Mesenchymal stem cell (in vitro differentiated cells and primary cell): ENCODE measurements at regions not wholly inside any gene's neighbourhood (a gene's known extent, or its start where the extent isn't known, plus 50 kb on each side); places are given as distances from the start of the nearest gene placed in this dataset.

Source experiments
- DNase-seq: peaks from one replicate; pipeline ENCODE4 v3.0.0-alpha.2; 2013
- H2AFZ ChIP-seq: one replicate; pipeline ENCODE4 v1.6.1; 2013; ENCODE audit warnings: low read depth, mild to moderate bottlenecking, control low read depth, inconsistent platforms, low read length, moderate library complexity
- H2AK5ac ChIP-seq: 2 replicates; pipeline ENCODE4 v1.6.1; 2013; ENCODE audit warnings: low read length, moderate library complexity, mild to moderate bottlenecking, inconsistent platforms; ENCODE audit not compliant: severe bottlenecking
- H2BK120ac ChIP-seq: one replicate; pipeline ENCODE4 v1.6.1; 2013; ENCODE audit warnings: low read depth, mild to moderate bottlenecking, inconsistent platforms, low read length, moderate library complexity
- H2BK12ac ChIP-seq, 2 experiments: one replicate each; pipeline ENCODE4 v1.6.1; 2013; ENCODE audit warnings: inconsistent platforms in 2 of 2, low read length in 2 of 2, mild to moderate bottlenecking in 2 of 2, moderate library complexity in 2 of 2, control low read depth in 1 of 2
- H2BK15ac ChIP-seq: one replicate; pipeline ENCODE4 v1.6.1; 2013; ENCODE audit warnings: mild to moderate bottlenecking, low read depth, inconsistent platforms; ENCODE audit not compliant: poor library complexity, severe bottlenecking
- H2BK5ac ChIP-seq: 2 replicates; pipeline ENCODE4 v1.6.1; 2013; ENCODE audit warnings: low read depth, mild to moderate bottlenecking, low read length, control low read depth, inconsistent platforms; ENCODE audit not compliant: poor library complexity, severe bottlenecking
- H3K14ac ChIP-seq, 2 experiments: one replicate each; pipeline ENCODE4 v1.6.1; 2013; ENCODE audit warnings: inconsistent platforms in 2 of 2, low read length in 2 of 2, control low read depth in 1 of 2, mild to moderate bottlenecking in 1 of 2, moderate library complexity in 1 of 2
- H3K18ac ChIP-seq, 2 experiments: one replicate each; pipeline ENCODE4 v1.6.1; 2013; ENCODE audit warnings: inconsistent platforms in 2 of 2, low read length in 2 of 2, control low read depth in 1 of 2, low read depth in 1 of 2, mild to moderate bottlenecking in 1 of 2
- H3K23ac ChIP-seq, 2 experiments: one replicate each; pipeline ENCODE4 v1.6.1; 2013; ENCODE audit warnings: inconsistent platforms in 2 of 2, low read length in 2 of 2, mild to moderate bottlenecking in 2 of 2, moderate library complexity in 2 of 2, control low read depth in 1 of 2
- H3K27ac ChIP-seq: 2 replicates; pipeline ENCODE4 v1.5.1; 2013; ENCODE audit warnings: mild to moderate bottlenecking, moderate library complexity, low read length, control low read depth, inconsistent platforms; ENCODE audit not compliant: poor library complexity, severe bottlenecking
- H3K27me3 ChIP-seq, 2 experiments: 2 replicates each; pipeline versions ENCODE4 v1.6.1 to v1.7.0; 2013; ENCODE audit warnings: low read length in 2 of 2, mild to moderate bottlenecking in 2 of 2, moderate library complexity in 2 of 2, control low read depth in 1 of 2, inconsistent platforms in 1 of 2; ENCODE audit not compliant: control insufficient read depth in 1 of 2, insufficient read depth in 1 of 2
- H3K36me3 ChIP-seq, 2 experiments: 2 replicates each; pipeline versions ENCODE4 v1.6.1 to v1.7.0; 2013; ENCODE audit warnings: low read length in 2 of 2, control low read depth in 1 of 2, inconsistent platforms in 1 of 2, low read depth in 1 of 2, mild to moderate bottlenecking in 1 of 2; ENCODE audit not compliant: insufficient read depth in 2 of 2, control insufficient read depth in 1 of 2
- H3K4ac ChIP-seq, 2 experiments: one replicate each; pipeline ENCODE4 v1.6.1; 2013; ENCODE audit warnings: inconsistent platforms in 2 of 2, low read length in 2 of 2, mild to moderate bottlenecking in 2 of 2, moderate library complexity in 2 of 2, control low read depth in 1 of 2, low read depth in 1 of 2
- H3K4me1 ChIP-seq: 2 replicates; pipeline ENCODE4 v1.6.1; 2013; ENCODE audit warnings: low read depth, low read length, control low read depth; ENCODE audit not compliant: control insufficient read depth, insufficient read depth
- H3K4me2 ChIP-seq: 2 replicates; pipeline ENCODE4 v1.6.1; 2013; ENCODE audit warnings: low read length, mild to moderate bottlenecking, inconsistent platforms; ENCODE audit not compliant: poor library complexity, severe bottlenecking
- H3K4me3 ChIP-seq, 2 experiments: 2 replicates each; pipeline versions ENCODE4 v1.5.1 to v1.7.0; 2013; ENCODE audit warnings: low read length in 2 of 2, mild to moderate bottlenecking in 2 of 2, control low read depth in 1 of 2, low read depth in 1 of 2; ENCODE audit not compliant: insufficient read depth in 1 of 2
- H3K79me1 ChIP-seq: replicated peaks from 2 replicates; pipeline ENCODE4 v1.6.1; 2013; ENCODE audit warnings: mild to moderate bottlenecking, control low read depth, low read length, inconsistent platforms; ENCODE audit not compliant: poor library complexity, severe bottlenecking
- H3K9ac ChIP-seq: 2 replicates; pipeline ENCODE4 v1.7.0; 2013; ENCODE audit warnings: mild to moderate bottlenecking, low read length, moderate library complexity
- H3K9me3 ChIP-seq: 2 replicates; pipeline ENCODE4 v1.7.0; 2013; ENCODE audit warnings: mild to moderate bottlenecking, low read length; ENCODE audit not compliant: control insufficient read depth
- H4K8ac ChIP-seq: one replicate; pipeline ENCODE4 v1.6.1; 2013; ENCODE audit warnings: inconsistent platforms, mild to moderate bottlenecking, low read length, moderate library complexity
- H4K91ac ChIP-seq: one replicate; pipeline ENCODE4 v1.6.1; 2013; ENCODE audit warnings: mild to moderate bottlenecking, low read length, inconsistent platforms
- WGBS: methylation state at CpG from one replicate; pipeline ENCODE4 v1.1.7; 2013; ENCODE audit warnings: mixed read lengths; 5-methylcytosine and 5-hydroxymethylcytosine counted together

GRCh38 chr6:137698636-137699030 is 168.4 kb upstream of the TNFAIP3 start:
- H2AK5ac ChIP-seq = no peak overlapping the region
- H3K36me3 ChIP-seq = no peaks in the 10 kb centered on the region
- no peaks in the 10 kb centered on the region for H3K27me3 ChIP-seq
- H3K4me2 ChIP-seq = no peak overlapping the region
- H3K23ac ChIP-seq = no peak overlapping the region
- H3K4me1 ChIP-seq = peaks cover 8% of the 10 kb centered on the region
- H2AFZ ChIP-seq = no peak overlapping the region
- no peak overlapping the region for H3K9ac ChIP-seq
- H3K14ac ChIP-seq = no peak overlapping the region
- no peak overlapping the region for H2BK5ac ChIP-seq
- H2BK120ac ChIP-seq = no peak overlapping the region
- H3K4me3 ChIP-seq = no peak overlapping the region
- no peak overlapping the region for H3K27ac ChIP-seq
- H3K79me1 ChIP-seq = no peaks in the 10 kb centered on the region
- no peaks in the 10 kb centered on the region for H3K9me3 ChIP-seq
- 66% methylated on average over 3 of the region's 3 CpGs for WGBS
- H3K18ac ChIP-seq = no peak overlapping the region
- no peak overlapping the region for H2BK15ac ChIP-seq
- DNase-seq = peak; percentile 34
- H3K4ac ChIP-seq = no peak overlapping the region
- H2BK12ac ChIP-seq = peak overlapping the region in 1 of 2 experiments; percentile 23
- no peak overlapping the region for H4K8ac ChIP-seq
- no peak overlapping the region for H4K91ac ChIP-seq

GRCh38 chr6:137699031-137699683 is 167.9 kb upstream of the TNFAIP3 start:
- H2BK12ac ChIP-seq = no peak overlapping the region
- H3K4me2 ChIP-seq = no peak overlapping the region
- H3K4me3 ChIP-seq = no peak overlapping the region
- H2AK5ac ChIP-seq = no peak overlapping the region
- H4K8ac ChIP-seq = no peak overlapping the region
- no peak overlapping the region for H2BK120ac ChIP-seq
- no peak overlapping the region for H3K23ac ChIP-seq
- no peak overlapping the region for H2BK15ac ChIP-seq
- H3K4me1 ChIP-seq = peaks cover 8% of the 10 kb centered on the region
- 18% methylated on average over 4 of the region's 5 CpGs for WGBS
- no peak overlapping the region for H2BK5ac ChIP-seq
- H4K91ac ChIP-seq = no peak overlapping the region
- no peaks in the 10 kb centered on the region for H3K79me1 ChIP-seq
- H3K27me3 ChIP-seq = no peaks in the 10 kb centered on the region
- no peak overlapping the region for H3K27ac ChIP-seq
- peak; percentile 33 for DNase-seq
- H3K9me3 ChIP-seq = no peaks in the 10 kb centered on the region
- no peak overlapping the region for H3K9ac ChIP-seq
- no peaks in the 10 kb centered on the region for H3K36me3 ChIP-seq
- H2AFZ ChIP-seq = no peak overlapping the region
- H3K4ac ChIP-seq = no peak overlapping the region
- no peak overlapping the region for H3K18ac ChIP-seq
- no peak overlapping the region for H3K14ac ChIP-seq

GRCh38 chr6:137700161-137700560 is 166.9 kb upstream of the TNFAIP3 start:
- Histone ChIP-seq H3K4ac (no peak overlapping the region), H2AFZ (no peak overlapping the region), H4K91ac (no peak overlapping the region), H3K4me2 (no peak overlapping the region), H2BK5ac (no peak overlapping the region), H3K4me3 (no peak overlapping the region), H3K9ac (no peak overlapping the region), H4K8ac (no peak overlapping the region), H3K79me1 (no peaks in the 10 kb centered on the region), H3K14ac (no peak overlapping the region), H3K23ac (no peak overlapping the region), H2BK15ac (no peak overlapping the region), H3K27ac (no peak overlapping the region), H2BK12ac (no peak overlapping the region), H3K36me3 (no peaks in the 10 kb centered on the region), H2BK120ac (no peak overlapping the region), H3K18ac (no peak overlapping the region), H3K4me1 (peaks cover 8% of the 10 kb centered on the region), H2AK5ac (no peak overlapping the region), H3K27me3 (no peaks in the 10 kb centered on the region), H3K9me3 (no peaks in the 10 kb centered on the region)
- WGBS = 100% methylated on average over 1 of the region's 1 CpG
- no peak for DNase-seq

GRCh38 chr6:137700751-137701477 is 166.1 kb upstream of the TNFAIP3 start:
- H2BK12ac ChIP-seq = no peak overlapping the region
- H3K14ac ChIP-seq = no peak overlapping the region
- H2AFZ ChIP-seq = no peak overlapping the region
- H3K4me3 ChIP-seq = no peak overlapping the region
- H2BK15ac ChIP-seq = no peak overlapping the region
- no peak for DNase-seq
- H2BK120ac ChIP-seq = no peak overlapping the region
- no peak overlapping the region for H4K91ac ChIP-seq
- WGBS = 91% methylated on average over 3 of the region's 7 CpGs
- no peaks in the 10 kb centered on the region for H3K9me3 ChIP-seq
- peak overlapping the region; percentile 28 for H3K9ac ChIP-seq
- H2AK5ac ChIP-seq = no peak overlapping the region
- no peak overlapping the region for H4K8ac ChIP-seq
- H3K4me1 ChIP-seq = peaks cover 8% of the 10 kb centered on the region
- H3K18ac ChIP-seq = no peak overlapping the region
- H2BK5ac ChIP-seq = no peak overlapping the region
- no peak overlapping the region for H3K27ac ChIP-seq
- no peaks in the 10 kb centered on the region for H3K79me1 ChIP-seq
- H3K4me2 ChIP-seq = no peak overlapping the region
- no peak overlapping the region for H3K4ac ChIP-seq
- H3K23ac ChIP-seq = no peak overlapping the region
- no peaks in the 10 kb centered on the region for H3K36me3 ChIP-seq
- H3K27me3 ChIP-seq = no peaks in the 10 kb centered on the region
